Keratinocyte (primary cell): ENCODE measurements at regions not wholly inside any gene's neighbourhood (a gene's known extent, or its start where the extent isn't known, plus 50 kb on each side); places are given as distances from the start of the nearest gene placed in this dataset.

Experiments
- DNase-seq: peaks from one replicate; pipeline ENCODE4 v3.0.0-alpha.2; 2011; ENCODE audit warnings: low read depth, missing footprints, low spot score
- FAIRE-seq: peaks from 2 replicates; lab custom pipeline; 2011; peaks lifted over from hg19 to GRCh38; lab: Jason Lieb, UNC
- H2AFZ ChIP-seq: 2 replicates; pipeline ENCODE4 v1.6.0; 2012; ENCODE audit warnings: low read length, control low read depth, inconsistent platforms; ENCODE audit not compliant: control insufficient read depth
- H3K27ac ChIP-seq: 2 replicates; pipeline ENCODE4 v1.5.1; 2011; ENCODE audit warnings: low read length; ENCODE audit not compliant: control insufficient read depth, insufficient read depth
- H3K27me3 ChIP-seq: 3 replicates; pipeline ENCODE4 v1.6.0; 2011; ENCODE audit warnings: low read length; ENCODE audit not compliant: control insufficient read depth, insufficient read depth; ENCODE audit errors: extremely low read depth
- H3K36me3 ChIP-seq, 2 experiments: 2 replicates in 1 of 2; 3 replicates in 1 of 2; pipeline ENCODE4 v1.5.1; 2011; ENCODE audit warnings: low read length in 2 of 2, mild to moderate bottlenecking in 1 of 2; ENCODE audit not compliant: control insufficient read depth in 2 of 2, insufficient read depth in 2 of 2; ENCODE audit errors: extremely low read depth in 1 of 2
- H3K4me1 ChIP-seq: 3 replicates; pipeline ENCODE4 v1.5.1; 2011; ENCODE audit warnings: low read length; ENCODE audit not compliant: control insufficient read depth, insufficient read depth; ENCODE audit errors: extremely low read depth
- H3K4me2 ChIP-seq: 3 replicates; pipeline ENCODE4 v1.6.0; 2011; ENCODE audit warnings: low read depth, low read length; ENCODE audit not compliant: control insufficient read depth, insufficient read depth; ENCODE audit errors: extremely low read depth
- H3K4me3 ChIP-seq, 3 experiments: fragments of 200-600 bp in 1 of 3; sonication (generic) in 1 of 3; 2 replicates in 2 of 3; 3 replicates in 1 of 3; pipeline ENCODE4 v1.5.1; 2011 to 2016; ENCODE audit warnings: low read length in 3 of 3, mild to moderate bottlenecking in 3 of 3, control low read depth in 2 of 3, inconsistent platforms in 1 of 3, low read depth in 1 of 3, mixed read lengths in 1 of 3, mixed run types in 1 of 3, moderate library complexity in 1 of 3; ENCODE audit not compliant: control insufficient read depth in 2 of 3, insufficient read depth in 2 of 3; ENCODE audit errors: extremely low read depth in 1 of 3
- H3K79me2 ChIP-seq: 2 replicates; pipeline ENCODE4 v1.6.0; 2012; ENCODE audit warnings: low read length; ENCODE audit not compliant: control insufficient read depth, insufficient read depth
- H3K9ac ChIP-seq: 3 replicates; pipeline ENCODE4 v1.6.0; 2011; ENCODE audit warnings: low read length; ENCODE audit not compliant: control insufficient read depth, insufficient read depth; ENCODE audit errors: extremely low read depth
- H3K9me1 ChIP-seq: 3 replicates; pipeline ENCODE4 v1.6.0; 2011; ENCODE audit warnings: low read length; ENCODE audit not compliant: control insufficient read depth, insufficient read depth; ENCODE audit errors: extremely low read depth
- H3K9me3 ChIP-seq: 2 replicates; pipeline ENCODE4 v1.5.1; 2012; ENCODE audit warnings: low read depth, low read length; ENCODE audit not compliant: control insufficient read depth
- H4K20me1 ChIP-seq: 3 replicates; pipeline ENCODE4 v1.6.0; 2011; ENCODE audit warnings: low read length; ENCODE audit not compliant: control insufficient read depth, insufficient read depth; ENCODE audit errors: extremely low read depth
- CTCF ChIP-seq, 3 experiments: IDR thresholded peaks in 1 of 3; conservative IDR thresholded peaks in 1 of 3; optimal IDR thresholded peaks in 1 of 3; 2 replicates in 2 of 3; 3 replicates in 1 of 3; pipeline versions ENCODE3 to v1.5.1; 2011; ENCODE audit warnings: low read length in 3 of 3, mild to moderate bottlenecking in 3 of 3, moderate library complexity in 2 of 3, control low read depth in 1 of 3, inconsistent platforms in 1 of 3; ENCODE audit not compliant: insufficient read depth in 2 of 3; ENCODE audit errors: extremely low read depth in 1 of 3
- EZH2 ChIP-seq: IDR thresholded peaks from one replicate; pipeline ENCODE4 v1.6.1; 2012; ENCODE audit warnings: inconsistent platforms, mild to moderate bottlenecking, low read length, moderate library complexity
- dilution Hi-C: fragments of 300-500 bp; cut with MboI; formaldehyde crosslinking; loops from one replicate; pipeline ENCODE4 v1.7.0; 2020; ENCODE audit warnings: low sequenced_read_pairs; ENCODE audit not compliant: extremely low pct_ligation_motif_present

- Histone ChIP-seq H3K27ac (no peak overlapping the region), H4K20me1 (no peaks in the 10 kb centered on the region), H3K9me1 (no peaks in the 10 kb centered on the region), H3K4me3 (no peak overlapping the region), H3K36me3 (no peaks in the 10 kb centered on the region), H3K4me2 (no peak overlapping the region), H3K9me3 (no peaks in the 10 kb centered on the region), H3K79me2 (no peaks in the 10 kb centered on the region), H2AFZ (no peak overlapping the region), H3K9ac (no peak overlapping the region), H3K4me1 (peaks cover 21% of the 10 kb centered on the region), H3K27me3 (peaks cover 3% of the 10 kb centered on the region)
- dilution Hi-C loops: loop anchor here (10.0 to 25.0 kb wide), 2 partner anchors 277 to 505 kb away; partner anchors contain the start of gene SULF2
- FAIRE-seq (no peak), DNase-seq (no peak)
- TF ChIP-seq CTCF (optimal IDR thresholded peaks at IDR 0.05 in 1 of 3, IDR thresholded peaks at IDR 0.05 in 1 of 3, conservative IDR thresholded peaks at IDR 0.05 in 1 of 3; ENCODE audit: extremely low read depth in 1 of 3, insufficient read depth in 2 of 3, low read length in 3 of 3): no peak
- TF ChIP-seq EZH2: no peak
Observed at GRCh38 chr20:48291896-48292295, 506.6 kb upstream of the SULF2 start.

- H3K4me2 ChIP-seq: no peak overlapping the region
- H3K27ac ChIP-seq: no peak overlapping the region
- peaks cover 3% of the 10 kb centered on the region for H3K27me3 ChIP-seq
- no peak for FAIRE-seq
- H4K20me1 ChIP-seq: no peaks in the 10 kb centered on the region
- H3K36me3 ChIP-seq: no peaks in the 10 kb centered on the region
- no peaks in the 10 kb centered on the region for H3K79me2 ChIP-seq
- no peaks in the 10 kb centered on the region for H3K9me1 ChIP-seq
- H3K4me3 ChIP-seq: no peak overlapping the region
- TF ChIP-seq CTCF (optimal IDR thresholded peaks at IDR 0.05 in 1 of 3, IDR thresholded peaks at IDR 0.05 in 1 of 3, conservative IDR thresholded peaks at IDR 0.05 in 1 of 3; ENCODE audit: extremely low read depth in 1 of 3, insufficient read depth in 2 of 3, low read length in 3 of 3): no peak
- no peak for TF ChIP-seq EZH2
- H2AFZ ChIP-seq: no peak overlapping the region
- no peak for DNase-seq
- H3K4me1 ChIP-seq: peaks cover 7% of the 10 kb centered on the region
- dilution Hi-C loops: loop anchor here (25.0 kb wide), 1 partner anchor 502 kb away; the partner anchor contains the start of gene SULF2
- H3K9me3 ChIP-seq: no peaks in the 10 kb centered on the region
- no peak overlapping the region for H3K9ac ChIP-seq
Observed at GRCh38 chr20:48288930-48289507, 503.7 kb upstream of the SULF2 start.
